ENCODE measurements at regions not wholly inside any gene's neighbourhood (a gene's known extent, or its start where the extent isn't known, plus 50 kb on each side); places are given as distances from the start of the nearest gene placed in this dataset.

DNA sequence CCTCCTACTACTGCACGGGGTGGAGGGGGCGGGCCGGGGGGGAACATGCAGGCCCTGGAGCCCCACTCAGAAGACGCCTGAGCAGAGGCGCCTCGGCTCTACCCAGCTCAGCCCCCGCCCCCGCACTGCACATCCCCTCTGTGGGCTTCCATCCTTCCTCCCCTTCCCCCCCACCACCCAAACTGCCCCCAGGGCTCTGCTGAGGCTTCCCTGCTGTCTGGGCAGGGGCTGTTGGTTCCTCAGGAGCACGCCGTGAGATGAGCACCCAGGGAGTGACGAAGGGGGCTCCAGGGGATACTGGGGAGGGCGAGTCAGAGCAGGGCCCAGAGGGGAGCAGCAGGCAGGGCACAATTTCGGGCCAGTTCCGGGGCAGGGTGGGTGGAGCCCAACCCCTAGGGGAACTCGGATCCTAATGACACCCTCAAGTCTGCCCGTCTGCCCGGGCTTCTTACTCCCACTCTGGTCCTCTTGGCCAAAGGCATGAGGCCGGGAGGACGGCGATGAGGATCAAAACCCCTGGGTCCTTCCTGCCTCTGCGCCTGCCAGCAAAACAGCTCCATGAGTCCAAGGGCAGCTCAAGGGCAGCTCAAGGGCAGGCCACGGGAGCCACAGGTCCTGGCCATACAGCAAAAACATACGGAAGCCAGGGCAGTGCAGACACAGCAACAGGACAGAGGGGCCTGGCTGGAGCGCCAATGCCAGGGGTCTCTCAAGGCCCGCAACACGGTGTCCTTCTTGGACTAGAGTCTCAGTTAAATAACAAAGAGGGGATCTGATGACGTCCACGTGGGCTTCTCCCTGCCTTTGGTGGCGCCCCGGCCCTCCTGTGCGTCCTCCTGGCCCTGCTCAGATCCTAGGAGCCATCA lies 200.9 kb downstream of the AUH start:
- TF ChIP-seq, protein P1, sequence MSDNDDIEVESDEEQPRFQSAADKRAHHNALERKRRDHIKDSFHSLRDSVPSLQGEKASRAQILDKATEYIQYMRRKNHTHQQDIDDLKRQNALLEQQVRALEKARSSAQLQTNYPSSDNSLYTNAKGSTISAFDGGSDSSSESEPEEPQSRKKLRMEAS (IDR thresholded peaks at IDR 0.05; ENCODE audit: low read depth): no peak
- TF ChIP-seq, protein P2, sequence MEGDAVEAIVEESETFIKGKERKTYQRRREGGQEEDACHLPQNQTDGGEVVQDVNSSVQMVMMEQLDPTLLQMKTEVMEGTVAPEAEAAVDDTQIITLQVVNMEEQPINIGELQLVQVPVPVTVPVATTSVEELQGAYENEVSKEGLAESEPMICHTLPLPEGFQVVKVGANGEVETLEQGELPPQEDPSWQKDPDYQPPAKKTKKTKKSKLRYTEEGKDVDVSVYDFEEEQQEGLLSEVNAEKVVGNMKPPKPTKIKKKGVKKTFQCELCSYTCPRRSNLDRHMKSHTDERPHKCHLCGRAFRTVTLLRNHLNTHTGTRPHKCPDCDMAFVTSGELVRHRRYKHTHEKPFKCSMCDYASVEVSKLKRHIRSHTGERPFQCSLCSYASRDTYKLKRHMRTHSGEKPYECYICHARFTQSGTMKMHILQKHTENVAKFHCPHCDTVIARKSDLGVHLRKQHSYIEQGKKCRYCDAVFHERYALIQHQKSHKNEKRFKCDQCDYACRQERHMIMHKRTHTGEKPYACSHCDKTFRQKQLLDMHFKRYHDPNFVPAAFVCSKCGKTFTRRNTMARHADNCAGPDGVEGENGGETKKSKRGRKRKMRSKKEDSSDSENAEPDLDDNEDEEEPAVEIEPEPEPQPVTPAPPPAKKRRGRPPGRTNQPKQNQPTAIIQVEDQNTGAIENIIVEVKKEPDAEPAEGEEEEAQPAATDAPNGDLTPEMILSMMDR (IDR thresholded peaks at IDR 0.05): no peak
- TF ChIP-seq YY1 (IDR thresholded peaks at IDR 0.05; ENCODE audit: low read depth) (no peak), CHD2 (IDR thresholded peaks at IDR 0.05; ENCODE audit: low read length, partially characterized antibody) (no peak), SMC3 (IDR thresholded peaks at IDR 0.05; ENCODE audit: low read depth, low read length) (no peak), TCF12 (IDR thresholded peaks at IDR 0.05) (no peak), NRF1 (IDR thresholded peaks at IDR 0.05; ENCODE audit: low read depth, low read length) (no peak), ELF1 (IDR thresholded peaks at IDR 0.05) (no peak), EZH2phosphoT487 (IDR thresholded peaks at IDR 0.05; ENCODE audit: borderline replicate concordance, low read depth) (no peak), RCOR1 (IDR thresholded peaks at IDR 0.05; ENCODE audit: low read length) (no peak)
- TF ChIP-seq, protein P3, sequence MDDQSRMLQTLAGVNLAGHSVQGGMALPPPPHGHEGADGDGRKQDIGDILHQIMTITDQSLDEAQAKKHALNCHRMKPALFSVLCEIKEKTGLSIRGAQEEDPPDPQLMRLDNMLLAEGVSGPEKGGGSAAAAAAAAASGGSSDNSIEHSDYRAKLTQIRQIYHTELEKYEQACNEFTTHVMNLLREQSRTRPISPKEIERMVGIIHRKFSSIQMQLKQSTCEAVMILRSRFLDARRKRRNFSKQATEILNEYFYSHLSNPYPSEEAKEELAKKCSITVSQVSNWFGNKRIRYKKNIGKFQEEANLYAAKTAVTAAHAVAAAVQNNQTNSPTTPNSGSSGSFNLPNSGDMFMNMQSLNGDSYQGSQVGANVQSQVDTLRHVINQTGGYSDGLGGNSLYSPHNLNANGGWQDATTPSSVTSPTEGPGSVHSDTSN (IDR thresholded peaks at IDR 0.05): no peak
